ENCODE measurements at regions not wholly inside any gene's neighbourhood (a gene's known extent, or its start where the extent isn't known, plus 50 kb on each side); places are given as distances from the start of the nearest gene placed in this dataset.

- WGBS, 3 donors, result 82 to 86% (median 85%) methylated on average over 4 of the region's 4 CpGs
- FAIRE-seq, result no peak
Observed at GRCh38 chr2:60695793-60696192, 60.3 kb upstream of the PAPOLG start.

GRCh38 chr2:60699617-60700016, 56.5 kb upstream of the PAPOLG start:
- H3K4me1 ChIP-seq (ENCODE audit: control insufficient read depth in 3 of 3, insufficient read depth in 2 of 3, low read depth in 1 of 3, low read length in 2 of 3), result no peaks in the 10 kb centered on the region
- no peaks in the 10 kb centered on the region for H3K36me3 ChIP-seq (ENCODE audit: control insufficient read depth in 3 of 3, insufficient read depth in 2 of 3, low read depth in 1 of 3, low read length in 3 of 3)
- H3K4me3 ChIP-seq (ENCODE audit: low read depth in 1 of 3, low read length in 3 of 3), result no peak overlapping the region
- DNase-seq (no peak), FAIRE-seq (no peak)
- H3K27me3 ChIP-seq (ENCODE audit: control insufficient read depth in 3 of 3, insufficient read depth in 3 of 3, low read length in 3 of 3), result no peaks in the 10 kb centered on the region
- 86 to 94% (median 90%) methylated on average over 4 of the region's 4 CpGs for WGBS, 3 donors
- H3K27ac ChIP-seq (ENCODE audit: low read depth in 1 of 3, low read length in 2 of 3), result no peak overlapping the region
- no peaks in the 10 kb centered on the region for H3K9me3 ChIP-seq (ENCODE audit: control insufficient read depth in 2 of 2, insufficient read depth in 1 of 2, low read depth in 1 of 2, low read length in 1 of 2)

More at GRCh38 chr2:60695793-60696192, 60.3 kb upstream of the PAPOLG start:
- no peak for DNase-seq
- H3K4me1 ChIP-seq (ENCODE audit: control insufficient read depth in 3 of 3, insufficient read depth in 2 of 3, low read depth in 1 of 3, low read length in 2 of 3), result peaks cover 0 to 8% (median 0%) of the 10 kb centered on the region in 3 donors
- H3K27me3 ChIP-seq (ENCODE audit: control insufficient read depth in 3 of 3, insufficient read depth in 3 of 3, low read length in 3 of 3), result no peaks in the 10 kb centered on the region
- no peaks in the 10 kb centered on the region for H3K36me3 ChIP-seq (ENCODE audit: control insufficient read depth in 3 of 3, insufficient read depth in 2 of 3, low read depth in 1 of 3, low read length in 3 of 3)
- H3K27ac ChIP-seq (ENCODE audit: low read depth in 1 of 3, low read length in 2 of 3), result no peak overlapping the region
- no peaks in the 10 kb centered on the region for H3K9me3 ChIP-seq (ENCODE audit: control insufficient read depth in 2 of 2, insufficient read depth in 1 of 2, low read depth in 1 of 2, low read length in 1 of 2)
- no peak overlapping the region for H3K4me3 ChIP-seq (ENCODE audit: low read depth in 1 of 3, low read length in 3 of 3)

- H3K9me3 ChIP-seq (ENCODE audit: control insufficient read depth in 2 of 2, insufficient read depth in 1 of 2, low read depth in 1 of 2, low read length in 1 of 2), result no peaks in the 10 kb centered on the region
- no peaks in the 10 kb centered on the region for H3K4me1 ChIP-seq (ENCODE audit: control insufficient read depth in 3 of 3, insufficient read depth in 2 of 3, low read depth in 1 of 3, low read length in 2 of 3)
- H3K27ac ChIP-seq (ENCODE audit: low read depth in 1 of 3, low read length in 2 of 3), result no peak overlapping the region
- H3K4me3 ChIP-seq (ENCODE audit: low read depth in 1 of 3, low read length in 3 of 3), result no peak overlapping the region
- 82 to 85% (median 83%) methylated on average over 4 of the region's 4 CpGs for WGBS, 3 donors
- DNase-seq (no peak), FAIRE-seq (no peak)
- no peaks in the 10 kb centered on the region for H3K36me3 ChIP-seq (ENCODE audit: control insufficient read depth in 3 of 3, insufficient read depth in 2 of 3, low read depth in 1 of 3, low read length in 3 of 3)
- H3K27me3 ChIP-seq (ENCODE audit: control insufficient read depth in 3 of 3, insufficient read depth in 3 of 3, low read length in 3 of 3), result no peaks in the 10 kb centered on the region
Observed at GRCh38 chr2:60706021-60706420, 50.0 kb upstream of the PAPOLG start.

Data from small intestine (tissue), 7 donors.